Smooth muscle cell (in vitro differentiated cells): ENCODE measurements at regions not wholly inside any gene's neighbourhood (a gene's known extent, or its start where the extent isn't known, plus 50 kb on each side); places are given as distances from the start of the nearest gene placed in this dataset.

ENCODE experiments used
- DNase-seq: peaks from one replicate; lab custom pipeline; 2025; ENCODE audit not compliant: unreplicated experiment; lab: John Stamatoyannopoulos, UW
- H2AFZ ChIP-seq: fragments of 200-600 bp; sonication (generic); 2 replicates; pipeline ENCODE4 v1.6.0; 2016; ENCODE audit warnings: antibody characterized with exemption, low read depth, mild to moderate bottlenecking
- H3F3A ChIP-seq: fragments of 200-600 bp; sonication (generic); 2 replicates; pipeline ENCODE4 v1.6.0; 2017; ENCODE audit warnings: antibody characterized with exemption, low read depth
- H3K27ac ChIP-seq: fragments of 200-600 bp; sonication (generic); 2 replicates; pipeline ENCODE4 v1.5.1; 2016; ENCODE audit warnings: low read depth, mild to moderate bottlenecking
- H3K27me3 ChIP-seq: fragments of 200-600 bp; sonication (generic); 2 replicates; pipeline ENCODE4 v1.6.1; 2016; ENCODE audit warnings: low read depth, mild to moderate bottlenecking
- H3K36me3 ChIP-seq: fragments of 200-600 bp; sonication (generic); 2 replicates; pipeline ENCODE4 v1.5.1; 2016; ENCODE audit warnings: low read depth
- H3K4me1 ChIP-seq: fragments of 200-600 bp; sonication (generic); 2 replicates; pipeline ENCODE4 v1.5.1; 2016; ENCODE audit warnings: low read depth
- H3K4me2 ChIP-seq: fragments of 200-600 bp; sonication (generic); 2 replicates; pipeline ENCODE4 v1.6.0; 2016; ENCODE audit warnings: mild to moderate bottlenecking
- H3K4me3 ChIP-seq: fragments of 200-600 bp; sonication (generic); 2 replicates; pipeline ENCODE4 v1.5.1; 2016; ENCODE audit warnings: mild to moderate bottlenecking
- H3K79me2 ChIP-seq: fragments of 200-600 bp; sonication (generic); 2 replicates; pipeline ENCODE4 v1.6.0; 2016; ENCODE audit warnings: low read depth, mild to moderate bottlenecking
- H3K9ac ChIP-seq: fragments of 200-600 bp; sonication (generic); 2 replicates; pipeline ENCODE4 v1.6.0; 2016; ENCODE audit warnings: low read depth
- H3K9me3 ChIP-seq: fragments of 200-600 bp; sonication (generic); replicated peaks from 2 replicates; pipeline ENCODE4 v1.5.1; 2016; ENCODE audit warnings: low read depth
- H4K20me1 ChIP-seq: fragments of 200-600 bp; sonication (generic); 2 replicates; pipeline ENCODE4 v1.6.0; 2016; ENCODE audit warnings: low read depth
- WGBS: methylation state at CpG from one replicate; pipeline ENCODE4 v1.1.7; 2016; ENCODE audit warnings: low lambda C conversion rate; 5-methylcytosine and 5-hydroxymethylcytosine counted together
- TF ChIP-seq, protein P1 (sequence below): fragments of 200-600 bp; sonication (generic); IDR thresholded peaks from 2 replicates; pipeline ENCODE4 v1.5.1; 2017; ENCODE audit warnings: borderline replicate concordance, mild to moderate bottlenecking, antibody characterized with exemption; ENCODE audit not compliant: insufficient read depth, poor library complexity, severe bottlenecking

DNA sequence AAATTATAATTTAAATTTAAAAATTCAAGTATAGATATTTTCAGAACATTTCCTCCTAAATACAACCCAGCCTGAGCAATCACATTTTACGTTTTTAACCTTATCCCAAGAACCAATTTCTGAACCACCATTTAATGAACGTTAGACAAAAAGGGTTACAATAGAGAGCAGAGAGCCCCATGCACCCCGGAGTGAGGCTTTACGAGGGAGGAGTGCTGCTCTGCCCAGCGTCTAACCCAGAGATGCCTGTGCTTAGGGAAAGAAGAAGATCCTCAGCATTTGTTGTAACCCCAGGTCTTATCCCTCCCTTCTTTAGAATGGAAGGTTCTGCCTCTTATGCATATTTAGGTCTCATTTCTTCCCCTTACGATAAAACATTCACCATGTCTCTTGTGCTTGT lies 169.1 kb downstream of the ICE1 start:
- no peak overlapping the region for H3K4me2 ChIP-seq
- H3K79me2 ChIP-seq: no peaks in the 10 kb centered on the region
- H4K20me1 ChIP-seq: no peaks in the 10 kb centered on the region
- H3K9me3 ChIP-seq: no peaks in the 10 kb centered on the region
- H3K36me3 ChIP-seq: no peaks in the 10 kb centered on the region
- no peak overlapping the region for H3K4me3 ChIP-seq
- no peak for DNase-seq
- TF ChIP-seq, protein P1, sequence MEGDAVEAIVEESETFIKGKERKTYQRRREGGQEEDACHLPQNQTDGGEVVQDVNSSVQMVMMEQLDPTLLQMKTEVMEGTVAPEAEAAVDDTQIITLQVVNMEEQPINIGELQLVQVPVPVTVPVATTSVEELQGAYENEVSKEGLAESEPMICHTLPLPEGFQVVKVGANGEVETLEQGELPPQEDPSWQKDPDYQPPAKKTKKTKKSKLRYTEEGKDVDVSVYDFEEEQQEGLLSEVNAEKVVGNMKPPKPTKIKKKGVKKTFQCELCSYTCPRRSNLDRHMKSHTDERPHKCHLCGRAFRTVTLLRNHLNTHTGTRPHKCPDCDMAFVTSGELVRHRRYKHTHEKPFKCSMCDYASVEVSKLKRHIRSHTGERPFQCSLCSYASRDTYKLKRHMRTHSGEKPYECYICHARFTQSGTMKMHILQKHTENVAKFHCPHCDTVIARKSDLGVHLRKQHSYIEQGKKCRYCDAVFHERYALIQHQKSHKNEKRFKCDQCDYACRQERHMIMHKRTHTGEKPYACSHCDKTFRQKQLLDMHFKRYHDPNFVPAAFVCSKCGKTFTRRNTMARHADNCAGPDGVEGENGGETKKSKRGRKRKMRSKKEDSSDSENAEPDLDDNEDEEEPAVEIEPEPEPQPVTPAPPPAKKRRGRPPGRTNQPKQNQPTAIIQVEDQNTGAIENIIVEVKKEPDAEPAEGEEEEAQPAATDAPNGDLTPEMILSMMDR: no peak
- no peak overlapping the region for H3K27ac ChIP-seq
- no peak overlapping the region for H2AFZ ChIP-seq
- no peaks in the 10 kb centered on the region for H3K27me3 ChIP-seq
- 70% methylated on average over 6 of the region's 6 CpGs for WGBS
- peaks cover 6% of the 10 kb centered on the region for H3K4me1 ChIP-seq
- H3K9ac ChIP-seq: no peak overlapping the region
- no peaks in the 10 kb centered on the region for H3F3A ChIP-seq

DNA sequence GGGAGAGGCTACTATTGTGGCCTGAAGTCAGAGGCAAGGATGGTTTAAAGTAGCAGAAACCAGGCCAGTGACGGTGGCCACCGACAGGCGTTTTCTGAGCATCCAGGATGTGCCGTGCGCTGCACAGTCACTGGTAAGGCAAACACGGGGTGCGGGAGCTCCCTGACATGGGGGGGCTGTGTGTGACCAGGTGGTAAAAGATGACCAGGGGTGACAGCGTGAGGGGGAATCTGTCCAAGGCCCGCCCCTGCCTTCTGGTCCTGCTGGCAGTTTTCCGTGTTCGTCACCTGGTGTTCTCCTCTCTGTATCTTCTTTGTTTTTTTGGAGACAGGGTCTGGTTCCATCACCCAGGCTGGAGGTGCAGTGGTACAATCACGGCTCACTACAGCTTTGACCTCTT lies 167.4 kb downstream of the ICE1 start:
- Histone ChIP-seq H4K20me1 (no peaks in the 10 kb centered on the region), H3K27me3 (no peaks in the 10 kb centered on the region), H3K4me2 (no peak overlapping the region), H3K36me3 (no peaks in the 10 kb centered on the region), H3K9ac (no peak overlapping the region), H3F3A (no peaks in the 10 kb centered on the region), H3K9me3 (no peaks in the 10 kb centered on the region), H3K4me1 (peaks cover 6% of the 10 kb centered on the region), H2AFZ (no peak overlapping the region), H3K79me2 (no peaks in the 10 kb centered on the region), H3K4me3 (no peak overlapping the region), H3K27ac (no peak overlapping the region)
- WGBS: 96% methylated on average over 12 of the region's 12 CpGs
- TF ChIP-seq, protein P1: no peak
- no peak for DNase-seq

DNA sequence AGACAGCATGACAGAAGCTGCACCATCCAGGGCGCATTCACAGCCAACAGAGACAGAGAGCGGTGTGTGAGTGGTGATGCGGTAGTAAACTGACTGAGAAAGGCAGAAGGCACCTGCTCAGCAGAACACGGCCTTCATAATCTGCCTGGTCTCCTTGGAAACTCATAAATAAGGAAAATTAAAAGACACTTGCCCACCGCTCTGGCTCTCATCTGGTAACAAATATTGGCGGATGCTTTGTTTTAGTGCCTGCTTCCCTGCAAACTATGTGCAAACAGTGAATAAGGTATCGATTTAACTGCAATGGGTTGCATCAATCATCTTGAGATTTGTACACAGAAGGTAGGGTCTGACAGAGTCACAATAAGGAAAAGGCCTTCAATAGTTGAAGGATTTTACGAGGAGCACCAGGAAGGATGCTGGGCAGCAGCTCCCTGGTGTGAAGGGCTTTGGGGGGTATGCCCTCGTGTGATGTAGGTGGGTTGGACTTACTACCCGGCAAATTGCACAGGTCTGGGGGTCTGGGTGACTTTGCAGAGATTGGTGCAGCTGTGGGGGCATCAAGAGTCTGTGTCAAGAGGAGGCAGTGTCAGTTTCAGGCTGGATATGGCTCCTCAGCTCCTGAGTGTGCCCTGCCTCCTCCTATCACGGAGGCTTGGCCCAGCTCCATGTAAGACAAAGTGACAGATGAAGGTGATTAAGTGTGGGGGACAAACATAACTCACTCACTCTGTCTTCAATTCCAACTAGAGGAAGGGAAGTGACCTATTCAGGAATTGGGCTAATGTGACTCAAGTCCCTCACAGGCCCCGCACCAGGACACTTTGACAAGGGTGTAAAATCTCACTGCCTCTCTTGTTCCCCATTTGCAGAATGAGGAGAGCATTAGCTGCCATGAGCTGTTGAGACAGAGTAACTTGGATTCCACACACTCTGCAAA lies 166.7 kb downstream of the ICE1 start:
- TF ChIP-seq, protein P1: no peak
- 82% methylated on average over 12 of the region's 12 CpGs for WGBS
- Histone ChIP-seq H3K36me3 (no peaks in the 10 kb centered on the region), H3K9me3 (no peaks in the 10 kb centered on the region), H3K4me2 (no peak overlapping the region), H3K27ac (no peak overlapping the region), H3K79me2 (no peaks in the 10 kb centered on the region), H4K20me1 (no peaks in the 10 kb centered on the region), H3K4me3 (no peak overlapping the region), H3F3A (no peaks in the 10 kb centered on the region), H2AFZ (no peak overlapping the region), H3K9ac (no peak overlapping the region), H3K27me3 (no peaks in the 10 kb centered on the region), H3K4me1 (peaks cover 6% of the 10 kb centered on the region)
- no peak for DNase-seq

DNA sequence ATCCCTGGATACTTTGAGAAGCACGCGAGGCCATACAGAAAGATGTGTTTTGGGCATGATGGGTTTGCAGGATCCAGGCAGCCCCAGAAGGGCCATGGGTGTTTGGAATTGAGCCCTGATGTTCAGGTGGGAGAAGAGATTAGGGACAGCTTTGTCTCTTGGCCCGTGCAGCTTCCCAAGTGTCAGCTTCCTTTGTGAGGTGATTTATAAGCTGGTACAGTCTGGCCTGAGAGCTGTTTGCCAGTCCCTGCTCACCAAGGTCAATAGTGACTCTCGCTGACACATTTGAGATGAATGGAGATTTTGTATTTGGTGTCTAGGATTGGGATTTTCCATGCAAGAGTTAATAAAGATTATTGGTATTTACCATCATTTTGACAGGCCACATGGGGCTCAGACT lies 165.9 kb downstream of the ICE1 start:
- TF ChIP-seq, protein P1: no peak
- no peak overlapping the region for H3K4me3 ChIP-seq
- no peaks in the 10 kb centered on the region for H3K27me3 ChIP-seq
- no peak overlapping the region for H3K27ac ChIP-seq
- DNase-seq: no peak
- H3K9me3 ChIP-seq: no peaks in the 10 kb centered on the region
- 92% methylated on average over 4 of the region's 4 CpGs for WGBS
- no peak overlapping the region for H3K9ac ChIP-seq
- H3K79me2 ChIP-seq: no peaks in the 10 kb centered on the region
- no peaks in the 10 kb centered on the region for H3K36me3 ChIP-seq
- no peak overlapping the region for H3K4me2 ChIP-seq
- H3K4me1 ChIP-seq: peaks cover 6% of the 10 kb centered on the region
- H2AFZ ChIP-seq: no peak overlapping the region
- no peaks in the 10 kb centered on the region for H4K20me1 ChIP-seq
- no peaks in the 10 kb centered on the region for H3F3A ChIP-seq
